ENCODE measurements at regions not wholly inside any gene's neighbourhood (a gene's known extent, or its start where the extent isn't known, plus 50 kb on each side); places are given as distances from the start of the nearest gene placed in this dataset.

- TF ChIP-seq, protein P1, sequence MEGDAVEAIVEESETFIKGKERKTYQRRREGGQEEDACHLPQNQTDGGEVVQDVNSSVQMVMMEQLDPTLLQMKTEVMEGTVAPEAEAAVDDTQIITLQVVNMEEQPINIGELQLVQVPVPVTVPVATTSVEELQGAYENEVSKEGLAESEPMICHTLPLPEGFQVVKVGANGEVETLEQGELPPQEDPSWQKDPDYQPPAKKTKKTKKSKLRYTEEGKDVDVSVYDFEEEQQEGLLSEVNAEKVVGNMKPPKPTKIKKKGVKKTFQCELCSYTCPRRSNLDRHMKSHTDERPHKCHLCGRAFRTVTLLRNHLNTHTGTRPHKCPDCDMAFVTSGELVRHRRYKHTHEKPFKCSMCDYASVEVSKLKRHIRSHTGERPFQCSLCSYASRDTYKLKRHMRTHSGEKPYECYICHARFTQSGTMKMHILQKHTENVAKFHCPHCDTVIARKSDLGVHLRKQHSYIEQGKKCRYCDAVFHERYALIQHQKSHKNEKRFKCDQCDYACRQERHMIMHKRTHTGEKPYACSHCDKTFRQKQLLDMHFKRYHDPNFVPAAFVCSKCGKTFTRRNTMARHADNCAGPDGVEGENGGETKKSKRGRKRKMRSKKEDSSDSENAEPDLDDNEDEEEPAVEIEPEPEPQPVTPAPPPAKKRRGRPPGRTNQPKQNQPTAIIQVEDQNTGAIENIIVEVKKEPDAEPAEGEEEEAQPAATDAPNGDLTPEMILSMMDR (IDR thresholded peaks at IDR 0.05): no peak
- TF ChIP-seq POLR2A (IDR thresholded peaks at IDR 0.05): no peak
Measured at GRCh38 chr5:99331061-99331460, 402.3 kb upstream of the CHD1 start.
